ENCODE measurements at regions not wholly inside any gene's neighbourhood (a gene's known extent, or its start where the extent isn't known, plus 50 kb on each side); places are given as distances from the start of the nearest gene placed in this dataset.

DNA sequence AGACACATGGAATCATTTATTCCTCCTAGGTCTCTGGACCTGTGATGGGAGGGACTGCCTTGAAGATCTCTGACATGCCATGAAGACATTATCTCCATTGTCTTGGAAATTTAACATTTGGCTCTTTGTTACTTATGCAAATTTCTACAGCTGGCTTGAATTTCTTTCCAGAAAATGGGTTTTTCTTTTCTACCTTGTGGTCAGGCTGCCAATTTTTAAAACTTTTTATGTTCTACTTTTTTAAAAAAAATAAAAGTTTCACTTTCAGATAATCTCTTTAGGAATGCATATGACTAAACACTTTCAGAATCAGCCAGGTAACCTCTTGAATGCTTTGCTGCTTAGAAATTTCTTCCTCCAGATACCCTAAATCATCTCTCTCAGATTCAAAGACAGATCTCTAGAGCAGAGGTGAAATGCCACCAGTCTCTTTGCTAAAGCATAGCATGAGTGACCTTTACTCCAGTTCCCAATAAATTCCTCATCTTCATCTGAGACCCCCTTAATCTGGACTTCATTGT lies 209.6 kb downstream of the RPRM start:
- no peak for TF ChIP-seq POLR2A (IDR thresholded peaks at IDR 0.05)
- TF ChIP-seq, protein P1, sequence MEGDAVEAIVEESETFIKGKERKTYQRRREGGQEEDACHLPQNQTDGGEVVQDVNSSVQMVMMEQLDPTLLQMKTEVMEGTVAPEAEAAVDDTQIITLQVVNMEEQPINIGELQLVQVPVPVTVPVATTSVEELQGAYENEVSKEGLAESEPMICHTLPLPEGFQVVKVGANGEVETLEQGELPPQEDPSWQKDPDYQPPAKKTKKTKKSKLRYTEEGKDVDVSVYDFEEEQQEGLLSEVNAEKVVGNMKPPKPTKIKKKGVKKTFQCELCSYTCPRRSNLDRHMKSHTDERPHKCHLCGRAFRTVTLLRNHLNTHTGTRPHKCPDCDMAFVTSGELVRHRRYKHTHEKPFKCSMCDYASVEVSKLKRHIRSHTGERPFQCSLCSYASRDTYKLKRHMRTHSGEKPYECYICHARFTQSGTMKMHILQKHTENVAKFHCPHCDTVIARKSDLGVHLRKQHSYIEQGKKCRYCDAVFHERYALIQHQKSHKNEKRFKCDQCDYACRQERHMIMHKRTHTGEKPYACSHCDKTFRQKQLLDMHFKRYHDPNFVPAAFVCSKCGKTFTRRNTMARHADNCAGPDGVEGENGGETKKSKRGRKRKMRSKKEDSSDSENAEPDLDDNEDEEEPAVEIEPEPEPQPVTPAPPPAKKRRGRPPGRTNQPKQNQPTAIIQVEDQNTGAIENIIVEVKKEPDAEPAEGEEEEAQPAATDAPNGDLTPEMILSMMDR (IDR thresholded peaks at IDR 0.05): no peak
